Pancreas (tissue), 10 donors: ENCODE measurements at regions not wholly inside any gene's neighbourhood (a gene's known extent, or its start where the extent isn't known, plus 50 kb on each side); places are given as distances from the start of the nearest gene placed in this dataset.
"Not testable (repeated sequence)": the region's sequence is repeated elsewhere in the genome, so short reads cannot be mapped to it uniquely, and the experiment has no call there.

Experiments
- ATAC-seq, 4 donors: fragments of 200-7000 bp; cut with Tn5 transposase; one replicate each; pipeline versions ENCODE4 v1.8.0 to v1.9.1; 2020; ENCODE audit warnings: mild to moderate bottlenecking in 4 of 4, moderate library complexity in 4 of 4
- DNase-seq, 6 donors: peaks; one replicate each; pipeline ENCODE4 v3.0.0-alpha.2; 2020
- FAIRE-seq: peaks from 2 replicates; lab custom pipeline; 2012; peaks lifted over from hg19 to GRCh38; lab: Jason Lieb, UNC
- H3K27ac ChIP-seq, 4 donors: fragments of 200-600 bp; sonication (generic); 1 replicate in 3 of 4; 2 replicates in 1 of 4; pipeline versions ENCODE4 v1.5.0 to v1.8.0; 2020
- H3K27me3 ChIP-seq, 4 donors: fragments of 200-600 bp; one replicate each; pipeline ENCODE4 v1.8.0; 2021
- H3K36me3 ChIP-seq, 3 donors: fragments of 200-600 bp; sonication (generic) in 1 of 3; one replicate each; pipeline versions ENCODE4 v1.5.0 to v1.8.0; 2020 to 2021
- H3K4me1 ChIP-seq, 3 donors: fragments of 200-600 bp; one replicate each; pipeline ENCODE4 v1.8.0; 2021
- H3K4me3 ChIP-seq, 4 donors: fragments of 200-600 bp; sonication (generic) in 2 of 4; one replicate each; pipeline versions ENCODE4 v1.5.0 to v1.8.0; 2020 to 2021
- H3K9me3 ChIP-seq, 4 donors: fragments of 200-600 bp; one replicate each; pipeline ENCODE4 v1.8.0; 2021
- WGBS, 2 donors: extraction: QIAGEN DNeasy Blood & Tissue Kit; methylation state at CpG; one replicate each; pipeline ENCODE4 v1.1.7; 2013; 5-methylcytosine and 5-hydroxymethylcytosine counted together
- intact Hi-C, 3 donors: fragments of 100-400 bp; cut with DNase I; formaldehyde crosslinking; loops; one replicate each; pipeline versions ENCODE4 v1.11.1 to v1.14.2; 2022
- donor health status: healthy with polysubstance abuse.
- donor health status: DM: no; HTN: no; CAD: no; lungs with moderate emphysema.
- donor health status: DM: no; HTN: no; CAD: no.
- donor health status: control.
- donor health status: control.
- donor health status: Bipolar disorder and iron deficiency.
- donor health status: DM: yes; HTN: yes; CAD: no.
- donor health status: DM: no; HTN: no; CAD: no.
- donor health status: DM: no; HTN: no; CAD: no.
- donor health status: DM: yes; HTN: yes; CAD: no.

DNA sequence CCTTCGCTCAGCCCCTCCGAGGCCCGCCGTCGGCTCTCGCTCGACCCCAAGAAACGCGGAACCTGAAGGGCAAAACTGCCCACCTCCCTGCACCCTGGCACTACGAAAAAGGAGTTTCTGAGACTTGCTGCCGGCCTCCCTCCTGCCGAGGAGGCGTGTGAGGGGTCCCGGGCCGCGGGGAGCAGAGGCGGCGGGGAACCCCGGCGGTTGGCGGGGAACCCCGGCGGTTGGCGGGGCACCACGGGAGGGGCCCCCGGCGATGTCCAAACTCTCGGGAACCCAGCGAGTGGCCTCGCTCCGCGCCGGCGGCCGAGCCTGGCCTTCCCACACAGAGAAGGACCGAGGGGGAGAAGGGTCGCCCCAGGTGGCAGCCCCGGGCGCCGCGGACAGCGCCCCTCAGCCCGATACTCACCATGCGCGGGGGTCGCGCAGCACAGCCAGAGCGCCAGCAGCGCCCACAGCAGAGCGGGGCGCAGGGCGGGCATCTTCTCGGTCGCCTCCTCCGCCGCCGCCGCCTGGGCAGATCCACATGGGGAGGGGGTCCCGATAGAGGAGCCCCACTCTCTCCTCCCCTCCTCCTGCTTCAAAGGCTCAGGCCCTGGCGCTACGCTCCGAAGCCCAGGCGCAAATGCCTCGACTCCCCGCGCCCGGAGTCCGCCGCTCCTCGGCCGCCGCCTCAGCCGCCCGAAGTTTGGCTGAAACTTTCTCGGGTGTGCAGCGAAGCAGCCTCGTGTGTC, 69.4 kb upstream of the NUDT4B start:
- H3K36me3 ChIP-seq, FAIRE-seq, intact Hi-C loops, H3K9me3 ChIP-seq, H3K27me3 ChIP-seq, H3K4me1 ChIP-seq: not testable (repeated sequence)
- H3K27ac ChIP-seq, result peak overlapping the region in 1 of 4 donors; percentile 71
- ATAC-seq (peak in 2 of 4 donors; percentile 44 to 70), DNase-seq (peak in 4 of 6 donors; percentile 38 to 51 (median 49))
- WGBS, 2 donors, result 0 to 1% methylated on average over 8 to 30 of the region's 77 CpGs
- peak overlapping the region in 1 of 4 donors; percentile 44 for H3K4me3 ChIP-seq

- H3K9me3 ChIP-seq, FAIRE-seq, H3K36me3 ChIP-seq, H3K27me3 ChIP-seq, intact Hi-C loops, DNase-seq, H3K4me1 ChIP-seq, H3K4me3 ChIP-seq, H3K27ac ChIP-seq: not testable (repeated sequence)
- 0% methylated on average over 2 of the region's 37 CpGs; no CpG with 5 or more reads in 1 of the 2 donors for WGBS, 2 donors
- peak; percentile 80 to 98 (median 87) for ATAC-seq
These were observed 68.7 kb upstream of the NUDT4B start for GRCh38 chr1:148679787-148680326.

- H3K4me1 ChIP-seq, FAIRE-seq, H3K4me3 ChIP-seq, ATAC-seq, intact Hi-C loops, DNase-seq, H3K27me3 ChIP-seq, H3K27ac ChIP-seq, H3K9me3 ChIP-seq, H3K36me3 ChIP-seq: not testable (repeated sequence)
- WGBS, 2 donors, result 83% methylated on average over 2 of the region's 4 CpGs; no CpG with 5 or more reads in 1 of the 2 donors
These were observed 61.8 kb upstream of the NUDT4B start for GRCh38 chr1:148686735-148687134.

- H3K36me3 ChIP-seq, H3K27me3 ChIP-seq, ATAC-seq, intact Hi-C loops, H3K27ac ChIP-seq, FAIRE-seq, DNase-seq, H3K4me3 ChIP-seq, H3K9me3 ChIP-seq, H3K4me1 ChIP-seq: not testable (repeated sequence)
- WGBS, 2 donors, result no CpG with 5 or more reads among the region's 2 CpGs
These were observed 61.2 kb upstream of the NUDT4B start for GRCh38 chr1:148687376-148687775.
